Stimulated activated CD4-positive, alpha-beta T cell treated with anti-CD3 and anti-CD28 coated beads, Interleukin-1b, Interleukin-23, amount 100 ng/mL, for 48 hours (primary cell): ENCODE measurements at regions not wholly inside any gene's neighbourhood (a gene's known extent, or its start where the extent isn't known, plus 50 kb on each side); places are given as distances from the start of the nearest gene placed in this dataset.
"Not testable (repeated sequence)": the region's sequence is repeated elsewhere in the genome, so short reads cannot be mapped to it uniquely, and the experiment has no call there.

Source experiments
- DNase-seq: peaks from one replicate; pipeline ENCODE4 v3.0.0-alpha.2; 2020

- DNase-seq, result no peak
Measured at GRCh38 chr4:107562316-107562715, 157.7 kb downstream of the PAPSS1 start.

GRCh38 chr4:107561481-107561880 is 158.6 kb downstream of the PAPSS1 start:
- no peak for DNase-seq

- DNase-seq, result no peak
Measured at GRCh38 chr4:107559653-107560052, 160.4 kb downstream of the PAPSS1 start.

- no peak for DNase-seq
Measured at GRCh38 chr4:107552306-107552705, 167.7 kb downstream of the PAPSS1 start.

- no peak for DNase-seq
Measured at GRCh38 chr4:107548211-107548905, 171.7 kb downstream of the PAPSS1 start.

GRCh38 chr4:107546638-107547037 is 173.4 kb downstream of the PAPSS1 start:
- no peak for DNase-seq

GRCh38 chr4:107541511-107541910 is 178.5 kb downstream of the PAPSS1 start:
- no peak for DNase-seq

- no peak for DNase-seq
Measured at GRCh38 chr4:107531927-107532326, 188.1 kb downstream of the PAPSS1 start.

- no peak for DNase-seq
Measured at GRCh38 chr4:107520368-107520767, 199.7 kb downstream of the PAPSS1 start.

- DNase-seq, result no peak
Measured at GRCh38 chr4:107519053-107519452, 201.0 kb downstream of the PAPSS1 start.

GRCh38 chr4:107518076-107518475 is 202.0 kb downstream of the PAPSS1 start:
- DNase-seq, result no peak

- DNase-seq, result no peak
Measured at GRCh38 chr4:107512549-107512948, 207.5 kb downstream of the PAPSS1 start.

- DNase-seq, result no peak
Measured at GRCh38 chr4:107509615-107510014, 210.4 kb downstream of the PAPSS1 start.

- no peak for DNase-seq
Measured at GRCh38 chr4:107500551-107500950, 219.5 kb downstream of the PAPSS1 start.

- DNase-seq, result no peak
Measured at GRCh38 chr4:107497054-107497453, 223.0 kb downstream of the PAPSS1 start.

- no peak for DNase-seq
Measured at GRCh38 chr4:107492566-107492965, 227.5 kb downstream of the PAPSS1 start.

- DNase-seq, result no peak
Measured at GRCh38 chr4:107490116-107490515, 229.9 kb downstream of the PAPSS1 start.

GRCh38 chr4:107483621-107484020 is 236.4 kb downstream of the PAPSS1 start:
- DNase-seq, result not testable (repeated sequence)

- DNase-seq, result no peak
Measured at GRCh38 chr4:107482546-107482945, 237.5 kb downstream of the PAPSS1 start.

- DNase-seq, result no peak
Measured at GRCh38 chr4:107478327-107478980, 241.6 kb downstream of the PAPSS1 start.

GRCh38 chr4:107473126-107473525 is 246.9 kb downstream of the PAPSS1 start:
- no peak for DNase-seq

- no peak for DNase-seq
Measured at GRCh38 chr4:107472265-107472948, 247.6 kb downstream of the PAPSS1 start.

GRCh38 chr4:107470173-107470572 is 249.9 kb downstream of the PAPSS1 start:
- DNase-seq, result no peak

- no peak for DNase-seq
Measured at GRCh38 chr4:107468812-107469211, 251.2 kb downstream of the PAPSS1 start.
